Kidney epithelial cell (primary cell): ENCODE measurements at regions not wholly inside any gene's neighbourhood (a gene's known extent, or its start where the extent isn't known, plus 50 kb on each side); places are given as distances from the start of the nearest gene placed in this dataset.

Experiments used
- DNase-seq: peaks from one replicate; pipeline ENCODE4 v3.0.0-alpha.2; 2010; ENCODE audit warnings: low read depth
- H3K27me3 ChIP-seq: 2 replicates; pipeline ENCODE4 v1.6.0; 2011; ENCODE audit warnings: low read length; ENCODE audit not compliant: control insufficient read depth, insufficient read depth
- H3K36me3 ChIP-seq: 2 replicates; pipeline ENCODE4 v1.5.1; 2011; ENCODE audit warnings: low read length; ENCODE audit not compliant: control insufficient read depth, insufficient read depth
- H3K4me3 ChIP-seq: 2 replicates; pipeline ENCODE4 v1.5.1; 2011; ENCODE audit warnings: low read depth, mild to moderate bottlenecking, control low read depth, low read length
- CTCF ChIP-seq: IDR thresholded peaks from 2 replicates; pipeline ENCODE4 v1.5.1; 2011; ENCODE audit warnings: mild to moderate bottlenecking, moderate library complexity, low read length, control low read depth, inconsistent platforms; ENCODE audit not compliant: insufficient read depth, poor library complexity, severe bottlenecking

GRCh38 chr14:34256223-34256622 lies 205.8 kb downstream of the SPTSSA start:
- DNase-seq = no peak
- H3K27me3 ChIP-seq = peaks cover 4% of the 10 kb centered on the region
- H3K36me3 ChIP-seq = no peaks in the 10 kb centered on the region
- H3K4me3 ChIP-seq = no peak overlapping the region
- TF ChIP-seq CTCF = no peak

DNA sequence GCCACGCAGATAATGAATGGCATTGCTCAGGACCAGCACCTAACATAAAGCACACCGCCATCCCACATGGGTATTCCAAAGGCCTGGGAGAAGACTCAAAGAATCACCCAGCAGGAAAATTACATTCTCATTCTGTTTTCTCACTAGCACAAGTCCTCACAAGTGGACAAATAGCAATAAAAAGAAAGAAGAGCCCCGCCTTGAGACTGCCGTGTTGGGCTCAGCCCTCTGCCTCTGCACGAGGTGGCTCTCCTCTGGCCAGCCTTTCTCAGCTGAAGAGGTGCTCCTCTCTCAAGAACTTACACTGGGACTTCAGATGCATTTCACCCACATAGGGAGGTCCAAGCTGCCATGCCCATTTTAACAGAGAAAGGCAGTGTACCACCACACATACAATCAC lies 207.5 kb downstream of the SPTSSA start:
- H3K27me3 ChIP-seq = peaks cover 4% of the 10 kb centered on the region
- no peaks in the 10 kb centered on the region for H3K36me3 ChIP-seq
- no peak for TF ChIP-seq CTCF
- DNase-seq = no peak
- H3K4me3 ChIP-seq = no peak overlapping the region

- TF ChIP-seq CTCF = no peak
- no peaks in the 10 kb centered on the region for H3K36me3 ChIP-seq
- no peak for DNase-seq
- H3K4me3 ChIP-seq = no peak overlapping the region
- H3K27me3 ChIP-seq = no peaks in the 10 kb centered on the region
These were observed 208.0 kb downstream of the SPTSSA start for GRCh38 chr14:34254031-34254430.

- Histone ChIP-seq H3K4me3 (no peak overlapping the region), H3K36me3 (no peaks in the 10 kb centered on the region), H3K27me3 (no peaks in the 10 kb centered on the region)
- no peak for DNase-seq
- no peak for TF ChIP-seq CTCF
These were observed 209.8 kb downstream of the SPTSSA start for GRCh38 chr14:34252227-34252626.

- Histone ChIP-seq H3K36me3 (no peaks in the 10 kb centered on the region), H3K27me3 (no peaks in the 10 kb centered on the region), H3K4me3 (no peak overlapping the region)
- DNase-seq = no peak
- no peak for TF ChIP-seq CTCF
These were observed 210.4 kb downstream of the SPTSSA start for GRCh38 chr14:34251662-34252061.

- Histone ChIP-seq H3K27me3 (no peaks in the 10 kb centered on the region), H3K36me3 (no peaks in the 10 kb centered on the region), H3K4me3 (no peak overlapping the region)
- no peak for DNase-seq
- TF ChIP-seq CTCF = no peak
These were observed 211.1 kb downstream of the SPTSSA start for GRCh38 chr14:34250959-34251358.
